ENCODE measurements at regions not wholly inside any gene's neighbourhood (a gene's known extent, or its start where the extent isn't known, plus 50 kb on each side); places are given as distances from the start of the nearest gene placed in this dataset.

DNA sequence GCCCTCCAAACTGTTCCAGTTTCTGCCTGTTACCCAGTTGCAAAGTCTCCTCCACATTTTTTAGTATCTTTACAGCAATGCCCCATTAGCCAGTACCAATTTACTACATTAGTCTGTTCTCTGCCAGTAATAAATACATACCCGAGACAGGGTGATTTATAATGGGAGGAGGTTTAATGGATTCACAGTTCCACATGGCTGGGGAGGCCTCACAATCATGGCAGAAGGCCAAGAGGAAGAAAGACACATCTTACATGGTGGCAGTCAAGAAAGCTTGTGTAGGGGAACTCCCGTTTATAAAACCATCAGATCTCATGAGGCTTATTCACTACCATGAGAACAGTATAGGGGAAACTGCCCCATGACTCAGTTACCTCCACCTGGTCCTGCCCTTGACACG is 600.7 kb upstream of the CDH6 start:
- TF ChIP-seq, protein P1, sequence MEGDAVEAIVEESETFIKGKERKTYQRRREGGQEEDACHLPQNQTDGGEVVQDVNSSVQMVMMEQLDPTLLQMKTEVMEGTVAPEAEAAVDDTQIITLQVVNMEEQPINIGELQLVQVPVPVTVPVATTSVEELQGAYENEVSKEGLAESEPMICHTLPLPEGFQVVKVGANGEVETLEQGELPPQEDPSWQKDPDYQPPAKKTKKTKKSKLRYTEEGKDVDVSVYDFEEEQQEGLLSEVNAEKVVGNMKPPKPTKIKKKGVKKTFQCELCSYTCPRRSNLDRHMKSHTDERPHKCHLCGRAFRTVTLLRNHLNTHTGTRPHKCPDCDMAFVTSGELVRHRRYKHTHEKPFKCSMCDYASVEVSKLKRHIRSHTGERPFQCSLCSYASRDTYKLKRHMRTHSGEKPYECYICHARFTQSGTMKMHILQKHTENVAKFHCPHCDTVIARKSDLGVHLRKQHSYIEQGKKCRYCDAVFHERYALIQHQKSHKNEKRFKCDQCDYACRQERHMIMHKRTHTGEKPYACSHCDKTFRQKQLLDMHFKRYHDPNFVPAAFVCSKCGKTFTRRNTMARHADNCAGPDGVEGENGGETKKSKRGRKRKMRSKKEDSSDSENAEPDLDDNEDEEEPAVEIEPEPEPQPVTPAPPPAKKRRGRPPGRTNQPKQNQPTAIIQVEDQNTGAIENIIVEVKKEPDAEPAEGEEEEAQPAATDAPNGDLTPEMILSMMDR (IDR thresholded peaks at IDR 0.05): no peak
- TF ChIP-seq POLR2AphosphoS5 (IDR thresholded peaks at IDR 0.05) (no peak), POLR2A (IDR thresholded peaks at IDR 0.05) (no peak)
